Mucosa of descending colon (tissue), 3 donors: ENCODE measurements at regions not wholly inside any gene's neighbourhood (a gene's known extent, or its start where the extent isn't known, plus 50 kb on each side); places are given as distances from the start of the nearest gene placed in this dataset.

Experiments
- ATAC-seq: fragments of 200-7000 bp; cut with Tn5 transposase; one replicate; pipeline ENCODE4 v1.9.1; 2020; ENCODE audit warnings: mild to moderate bottlenecking, moderate library complexity
- DNase-seq, 3 donors: peaks; one replicate each; pipeline ENCODE4 v3.0.0-alpha.2; 2020
- H3K36me3 ChIP-seq: fragments of 200-600 bp; one replicate; pipeline ENCODE4 v1.8.0; 2021; ENCODE audit warnings: low read depth, mild to moderate bottlenecking
- H3K4me1 ChIP-seq: fragments of 200-600 bp; one replicate; pipeline ENCODE4 v1.8.0; 2021; ENCODE audit warnings: low read depth, mild to moderate bottlenecking
- H3K4me3 ChIP-seq: fragments of 200-600 bp; one replicate; pipeline ENCODE4 v1.8.0; 2021; ENCODE audit warnings: mild to moderate bottlenecking
- H3K9me3 ChIP-seq: fragments of 200-600 bp; one replicate; pipeline ENCODE4 v1.8.0; 2021; ENCODE audit warnings: mild to moderate bottlenecking
- CTCF ChIP-seq: fragments of 200-600 bp; IDR thresholded peaks from one replicate; pipeline ENCODE4 v1.8.0; 2022; ENCODE audit warnings: antibody characterized with exemption, mild to moderate bottlenecking
- intact Hi-C, 2 donors: fragments of 100-400 bp; cut with DNase I in 1 of 2; cut with micrococcal nuclease in 1 of 2; formaldehyde crosslinking; loops; one replicate each; pipeline versions ENCODE4 v1.11.0 to v1.11.1; 2022; cut with DNase I, micrococcal nuclease
- donor health status: DM: no; HTN: no; CAD: no; lungs with moderate emphysema.
- donor health status: DM: no; HTN: no; CAD: no.
- donor health status: DM: no; HTN: yes; CAD: no.

GRCh38 chr4:135207531-135207930 is 1005.9 kb upstream of the PABPC4L start:
- no peak for ATAC-seq
- intact Hi-C loops = no loop called here
- TF ChIP-seq CTCF = no peak

GRCh38 chr4:135204311-135204710 is 1002.7 kb upstream of the PABPC4L start:
- Histone ChIP-seq H3K36me3 (no peaks in the 10 kb centered on the region), H3K4me3 (no peak overlapping the region), H3K4me1 (no peaks in the 10 kb centered on the region), H3K9me3 (no peaks in the 10 kb centered on the region)
- intact Hi-C loops = no loop called here
- DNase-seq (no peak), ATAC-seq (no peak)
- no peak for TF ChIP-seq CTCF

More at GRCh38 chr4:135207531-135207930, 1005.9 kb upstream of the PABPC4L start:
- H3K4me3 ChIP-seq = no peak overlapping the region
- no peak for DNase-seq
- no peaks in the 10 kb centered on the region for H3K36me3 ChIP-seq
- no peaks in the 10 kb centered on the region for H3K9me3 ChIP-seq
- H3K4me1 ChIP-seq = no peaks in the 10 kb centered on the region

GRCh38 chr4:135201081-135201480 is 999.5 kb upstream of the PABPC4L start:
- DNase-seq (no peak), ATAC-seq (no peak)
- H3K4me3 ChIP-seq = no peak overlapping the region
- H3K4me1 ChIP-seq = no peaks in the 10 kb centered on the region
- H3K36me3 ChIP-seq = no peaks in the 10 kb centered on the region
- no peak for TF ChIP-seq CTCF
- no peaks in the 10 kb centered on the region for H3K9me3 ChIP-seq
- intact Hi-C loops = no loop called here

- no peak overlapping the region for H3K4me3 ChIP-seq
- H3K4me1 ChIP-seq = no peaks in the 10 kb centered on the region
- intact Hi-C loops = no loop called here
- no peak for ATAC-seq
- no peaks in the 10 kb centered on the region for H3K36me3 ChIP-seq
- TF ChIP-seq CTCF = no peak
- no peaks in the 10 kb centered on the region for H3K9me3 ChIP-seq
- DNase-seq = no peak
Observed at GRCh38 chr4:135197641-135198040, 996.1 kb upstream of the PABPC4L start.

- ATAC-seq = no peak
- intact Hi-C loops = no loop called here
- no peak for DNase-seq
- H3K36me3 ChIP-seq = no peaks in the 10 kb centered on the region
- no peaks in the 10 kb centered on the region for H3K4me1 ChIP-seq
- no peak for TF ChIP-seq CTCF
- H3K4me3 ChIP-seq = no peak overlapping the region
- H3K9me3 ChIP-seq = no peaks in the 10 kb centered on the region
Observed at GRCh38 chr4:135194477-135194876, 992.9 kb upstream of the PABPC4L start.
